ENCODE measurements at regions not wholly inside any gene's neighbourhood (a gene's known extent, or its start where the extent isn't known, plus 50 kb on each side); places are given as distances from the start of the nearest gene placed in this dataset.

DNA sequence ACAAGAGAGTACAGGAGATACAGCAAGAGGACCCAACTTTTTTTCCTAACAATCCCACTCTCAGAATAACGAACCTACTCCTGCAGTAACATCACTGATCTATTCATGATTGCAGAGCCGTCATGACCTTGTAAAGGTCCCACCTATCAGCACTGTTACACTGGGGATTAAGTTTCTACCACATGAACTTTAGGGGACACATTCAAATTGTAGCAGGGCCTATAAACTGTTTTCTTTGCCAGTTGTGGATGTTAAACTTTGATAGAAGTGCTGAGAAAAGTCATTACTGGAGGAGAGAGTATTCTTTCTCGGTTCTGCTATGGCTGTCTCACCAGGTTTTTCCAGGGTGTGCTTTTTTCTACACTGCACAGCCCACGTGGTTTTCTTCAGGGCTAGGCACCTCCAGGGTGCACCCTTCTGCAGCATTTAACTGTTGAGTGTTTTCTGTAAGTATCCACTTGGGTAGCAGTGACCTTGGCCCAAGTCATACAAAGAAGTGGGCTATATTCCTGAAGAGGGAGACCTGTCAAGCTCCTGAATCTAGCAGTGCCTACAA lies 131.6 kb upstream of the AHR start:
- no peak overlapping the region for H3K4me3 ChIP-seq (replicated peaks in 1 of 3)
- intact Hi-C loops (cut with DNase I): no loop called here

GRCh38 chr7:17168416-17168815 lies 130.0 kb upstream of the AHR start:
- TF ChIP-seq POLR2A (IDR thresholded peaks at IDR 0.05): no peak
- TF ChIP-seq CTCF (IDR thresholded peaks at IDR 0.05): no peak
- intact Hi-C loops (cut with DNase I): no loop called here
- WGBS, 2 donors: 76 to 78% methylated on average over 2 of the region's 2 CpGs

More for the DNA sequence above, 131.6 kb upstream of the AHR start:
- DNase-seq: peak in 1 of 2 donors; percentile 12
- Histone ChIP-seq H3K27me3 (no peaks in the 10 kb centered on the region), H3K4me1 (no peaks in the 10 kb centered on the region), H3K27ac (no peak overlapping the region), H3K36me3 (no peaks in the 10 kb centered on the region), H3K9me3 (no peaks in the 10 kb centered on the region)
- 56 to 59% methylated on average over 4 of the region's 4 CpGs for WGBS, 2 donors
- no peak for TF ChIP-seq CTCF (IDR thresholded peaks at IDR 0.05)
- no peak for TF ChIP-seq POLR2A (IDR thresholded peaks at IDR 0.05)

GRCh38 chr7:17171427-17171826 lies 127.0 kb upstream of the AHR start:
- Histone ChIP-seq H3K4me1 (no peaks in the 10 kb centered on the region), H3K4me3 (replicated peaks in 1 of 3) (no peak overlapping the region), H3K36me3 (no peaks in the 10 kb centered on the region), H3K27me3 (no peaks in the 10 kb centered on the region), H3K27ac (no peak overlapping the region), H3K9me3 (no peaks in the 10 kb centered on the region)
- TF ChIP-seq CTCF (IDR thresholded peaks at IDR 0.05) (no peak), POLR2A (IDR thresholded peaks at IDR 0.05) (no peak)
- intact Hi-C loops (cut with DNase I): no loop called here
- no peak for DNase-seq
- 98 to 99% methylated on average over 3 of the region's 3 CpGs for WGBS, 2 donors

More at GRCh38 chr7:17168416-17168815, 130.0 kb upstream of the AHR start:
- no peak for DNase-seq
- Histone ChIP-seq H3K9me3 (no peaks in the 10 kb centered on the region), H3K4me1 (no peaks in the 10 kb centered on the region), H3K4me3 (replicated peaks in 1 of 3) (no peak overlapping the region), H3K27me3 (no peaks in the 10 kb centered on the region), H3K36me3 (no peaks in the 10 kb centered on the region), H3K27ac (no peak overlapping the region)

DNA sequence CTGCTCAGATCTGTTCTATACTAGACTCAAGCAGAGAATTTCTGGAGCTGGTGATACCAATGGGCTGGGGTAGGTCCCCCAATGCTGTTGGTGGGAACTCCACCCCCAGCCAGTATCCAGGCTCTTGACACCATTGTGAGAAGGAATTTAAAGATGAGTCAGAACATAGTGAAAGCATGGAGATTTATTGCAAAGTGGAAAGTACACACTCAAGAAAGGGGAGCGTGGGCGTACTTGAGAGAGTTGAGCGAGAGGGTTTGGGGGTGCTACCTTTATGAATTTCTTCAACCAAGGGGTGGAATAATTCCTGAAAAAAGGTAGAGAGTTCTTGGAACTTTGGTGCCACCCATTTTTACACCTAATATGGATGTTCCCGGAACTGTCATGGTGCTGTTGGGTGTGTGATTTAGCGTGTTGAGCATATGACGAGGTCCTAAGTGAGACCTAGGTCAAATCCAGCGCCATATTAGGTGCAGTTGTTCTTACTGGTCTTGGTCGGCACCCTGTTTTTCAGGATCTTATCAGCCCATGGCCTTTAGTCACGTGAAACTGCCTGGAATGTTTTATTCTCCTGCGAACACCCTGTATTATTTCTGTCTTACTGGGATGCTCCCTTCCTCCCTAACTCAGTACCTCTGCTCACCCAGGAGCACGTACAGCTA lies 122.0 kb upstream of the AHR start:
- WGBS, 2 donors: 94 to 95% methylated on average over 11 of the region's 11 CpGs
- Histone ChIP-seq H3K4me1 (no peaks in the 10 kb centered on the region), H3K27ac (no peak overlapping the region), H3K4me3 (replicated peaks in 1 of 3) (no peak overlapping the region), H3K27me3 (no peaks in the 10 kb centered on the region), H3K9me3 (no peaks in the 10 kb centered on the region), H3K36me3 (no peaks in the 10 kb centered on the region)
- DNase-seq: no peak
- TF ChIP-seq POLR2A (IDR thresholded peaks at IDR 0.05) (no peak), CTCF (IDR thresholded peaks at IDR 0.05) (no peak)
- intact Hi-C loops (cut with DNase I): no loop called here

GRCh38 chr7:17178545-17178944 lies 119.9 kb upstream of the AHR start:
- Histone ChIP-seq H3K4me1 (no peaks in the 10 kb centered on the region), H3K27ac (no peak overlapping the region), H3K4me3 (replicated peaks in 1 of 3) (no peak overlapping the region), H3K27me3 (no peaks in the 10 kb centered on the region), H3K36me3 (no peaks in the 10 kb centered on the region), H3K9me3 (no peaks in the 10 kb centered on the region)
- 94 to 96% methylated on average over 2 of the region's 2 CpGs for WGBS, 2 donors
- no peak for TF ChIP-seq POLR2A (IDR thresholded peaks at IDR 0.05)
- TF ChIP-seq CTCF (IDR thresholded peaks at IDR 0.05): no peak
- DNase-seq: no peak
- intact Hi-C loops (cut with DNase I): no loop called here

Data from thyroid gland (tissue), 4 donors.